Neuronal stem cell (in vitro differentiated cells): ENCODE measurements at regions not wholly inside any gene's neighbourhood (a gene's known extent, or its start where the extent isn't known, plus 50 kb on each side); places are given as distances from the start of the nearest gene placed in this dataset.
A peak's percentile ranks its signal among the peaks of the same experiment; 100 is the strongest.
"Not testable (repeated sequence)": the region's sequence is repeated elsewhere in the genome, so short reads cannot be mapped to it uniquely, and the experiment has no call there.

ENCODE experiments used
- DNase-seq: peaks from one replicate; pipeline ENCODE4 v3.0.0-alpha.2; 2013; ENCODE audit warnings: low spot score
- H2AFZ ChIP-seq: one replicate; pipeline ENCODE4 v1.6.1; 2013; ENCODE audit warnings: mild to moderate bottlenecking, low read length, inconsistent platforms
- H2AK5ac ChIP-seq: 2 replicates; pipeline ENCODE4 v1.6.1; 2013; ENCODE audit warnings: low read depth, mild to moderate bottlenecking, inconsistent platforms, low read length, moderate library complexity, mixed read lengths
- H2BK120ac ChIP-seq: 2 replicates; pipeline ENCODE4 v1.6.1; 2013; ENCODE audit warnings: low read depth, mild to moderate bottlenecking, inconsistent platforms, low read length, moderate library complexity, mixed read lengths
- H2BK12ac ChIP-seq: one replicate; pipeline ENCODE4 v1.6.1; 2013; ENCODE audit warnings: low read length, inconsistent platforms
- H2BK15ac ChIP-seq: 2 replicates; pipeline ENCODE4 v1.6.1; 2013; ENCODE audit warnings: mild to moderate bottlenecking, low read length, inconsistent platforms, mixed read lengths
- H2BK5ac ChIP-seq: one replicate; pipeline ENCODE4 v1.6.1; 2013; ENCODE audit warnings: inconsistent platforms, mild to moderate bottlenecking, low read length, moderate library complexity
- H3K14ac ChIP-seq: one replicate; pipeline ENCODE4 v1.6.1; 2013; ENCODE audit warnings: low read length, inconsistent platforms
- H3K18ac ChIP-seq: 2 replicates; pipeline ENCODE4 v1.6.1; 2013; ENCODE audit warnings: low read length, inconsistent platforms
- H3K23ac ChIP-seq: 2 replicates; pipeline ENCODE4 v1.6.1; 2013; ENCODE audit warnings: low read depth, mild to moderate bottlenecking, mixed read lengths, low read length, inconsistent platforms; ENCODE audit not compliant: poor library complexity
- H3K27ac ChIP-seq: replicated peaks from 3 replicates; pipeline ENCODE4 v1.5.1; 2013; ENCODE audit warnings: low read length, inconsistent platforms
- H3K27me3 ChIP-seq, 3 experiments: 2 replicates each; pipeline ENCODE4 v1.6.1; 2013; ENCODE audit warnings: low read length in 3 of 3, mild to moderate bottlenecking in 2 of 3, inconsistent platforms in 1 of 3, low read depth in 1 of 3, mixed read lengths in 1 of 3, moderate library complexity in 1 of 3; ENCODE audit not compliant: control insufficient read depth in 3 of 3, insufficient read depth in 3 of 3
- H3K36me3 ChIP-seq, 2 donors: replicated peaks in 1 of 2; 2 replicates each; pipeline ENCODE4 v1.6.1; 2013; ENCODE audit warnings: low read length in 2 of 2; ENCODE audit not compliant: control insufficient read depth in 2 of 2, insufficient read depth in 2 of 2
- H3K4ac ChIP-seq: 2 replicates; pipeline ENCODE4 v1.6.1; 2013; ENCODE audit warnings: inconsistent platforms, mild to moderate bottlenecking, low read length, moderate library complexity
- H3K4me1 ChIP-seq, 2 donors: 1 replicate in 1 of 2; 2 replicates in 1 of 2; pipeline ENCODE4 v1.6.1; 2013; ENCODE audit warnings: low read length in 2 of 2, low read depth in 1 of 2; ENCODE audit not compliant: control insufficient read depth in 2 of 2, insufficient read depth in 1 of 2
- H3K4me2 ChIP-seq: one replicate; pipeline ENCODE4 v1.6.1; 2013; ENCODE audit warnings: mild to moderate bottlenecking, low read length, inconsistent platforms; ENCODE audit not compliant: insufficient read depth, poor library complexity, severe bottlenecking
- H3K4me3 ChIP-seq, 2 donors: 2 replicates each; pipeline ENCODE4 v1.5.1; 2013; ENCODE audit warnings: low read length in 2 of 2, mild to moderate bottlenecking in 2 of 2, inconsistent platforms in 1 of 2, moderate library complexity in 1 of 2
- H3K79me1 ChIP-seq: one replicate; pipeline ENCODE4 v1.6.1; 2013; ENCODE audit warnings: low read depth, mild to moderate bottlenecking, inconsistent platforms, low read length, moderate library complexity
- H3K9ac ChIP-seq: one replicate; pipeline ENCODE4 v1.6.1; 2013; ENCODE audit warnings: mild to moderate bottlenecking, low read depth, low read length, inconsistent platforms; ENCODE audit not compliant: poor library complexity
- H3K9me3 ChIP-seq, 2 donors: replicated peaks in 1 of 2; 2 replicates each; pipeline versions ENCODE3 to v1.6.1; 2013; ENCODE audit warnings: low read length in 2 of 2, mild to moderate bottlenecking in 2 of 2, inconsistent platforms in 1 of 2, low read depth in 1 of 2, mixed read lengths in 1 of 2, moderate library complexity in 1 of 2; ENCODE audit not compliant: control insufficient read depth in 2 of 2, insufficient read depth in 1 of 2
- H4K8ac ChIP-seq: one replicate; pipeline ENCODE4 v1.6.1; 2013; ENCODE audit warnings: low read depth, mild to moderate bottlenecking, inconsistent platforms, low read length, moderate library complexity
- H4K91ac ChIP-seq: one replicate; pipeline ENCODE4 v1.6.1; 2013; ENCODE audit warnings: low read length, low read depth, mild to moderate bottlenecking, inconsistent platforms; ENCODE audit not compliant: poor library complexity
- WGBS, 2 donors: extraction: QIAGEN DNeasy Blood & Tissue Kit; methylation state at CpG; one replicate each; pipeline ENCODE4 v1.1.7; 2013; ENCODE audit warnings: missing lambda C conversion rate in 2 of 2, mixed read lengths in 1 of 2; ENCODE audit not compliant: insufficient read length in 2 of 2, insufficient replicate concordance in 1 of 2; ENCODE audit errors: extremely low coverage in 2 of 2; 5-methylcytosine and 5-hydroxymethylcytosine counted together

DNA sequence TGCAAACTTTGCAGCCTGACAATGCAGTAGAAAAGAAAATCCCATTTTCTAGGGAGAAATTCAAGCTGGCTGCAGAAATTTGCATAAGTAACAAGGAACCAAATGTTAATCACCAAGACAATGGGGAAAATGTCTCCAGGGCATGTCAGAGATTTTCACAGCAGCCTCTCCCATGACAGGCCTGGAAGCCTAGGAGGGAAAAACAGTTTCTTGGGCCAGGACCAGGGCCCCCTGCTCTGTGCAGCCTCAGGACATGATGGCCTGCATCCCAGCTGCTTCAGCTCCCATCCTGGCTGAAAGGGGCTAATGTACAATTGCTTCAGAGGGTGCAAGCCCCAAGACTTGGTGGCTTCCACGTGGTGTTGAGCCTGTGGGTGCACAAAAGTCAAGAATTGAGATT, 74.8 kb upstream of the SERPINE2 start:
- H2BK120ac ChIP-seq, H3K27ac ChIP-seq, H2AFZ ChIP-seq, H3K4me1 ChIP-seq, H3K4ac ChIP-seq, H2BK12ac ChIP-seq, H3K14ac ChIP-seq, H3K4me3 ChIP-seq, H3K36me3 ChIP-seq, DNase-seq, H3K4me2 ChIP-seq, H3K18ac ChIP-seq, H4K8ac ChIP-seq, H3K23ac ChIP-seq, H2BK15ac ChIP-seq, H2AK5ac ChIP-seq, H3K9ac ChIP-seq, H4K91ac ChIP-seq, H2BK5ac ChIP-seq, H3K27me3 ChIP-seq, H3K79me1 ChIP-seq, H3K9me3 ChIP-seq: not testable (repeated sequence)
- WGBS, 2 donors, result no CpG with 5 or more reads among the region's 1 CpG

- H3K4ac ChIP-seq, result no peak overlapping the region
- no peak overlapping the region for H3K4me2 ChIP-seq
- H2BK120ac ChIP-seq, result no peak overlapping the region
- H2AK5ac ChIP-seq, result no peak overlapping the region
- WGBS, 2 donors, result no CpG with 5 or more reads among the region's 2 CpGs
- no peak overlapping the region for H2BK15ac ChIP-seq
- H3K9ac ChIP-seq, result no peak overlapping the region
- H2BK12ac ChIP-seq, result no peak overlapping the region
- H3K27me3 ChIP-seq, result no peaks in the 10 kb centered on the region
- H3K9me3 ChIP-seq, result no peaks in the 10 kb centered on the region
- no peak overlapping the region for H3K14ac ChIP-seq
- H2BK5ac ChIP-seq, result no peak overlapping the region
- H2AFZ ChIP-seq, result no peak overlapping the region
- DNase-seq, result no peak
- H3K27ac ChIP-seq, result no peak overlapping the region
- no peak overlapping the region for H3K18ac ChIP-seq
- no peak overlapping the region for H4K91ac ChIP-seq
- no peak overlapping the region for H3K23ac ChIP-seq
- H3K79me1 ChIP-seq, result no peaks in the 10 kb centered on the region
- H3K4me1 ChIP-seq, result no peaks in the 10 kb centered on the region
- H4K8ac ChIP-seq, result no peak overlapping the region
- no peak overlapping the region for H3K4me3 ChIP-seq
- no peaks in the 10 kb centered on the region for H3K36me3 ChIP-seq
Measured at GRCh38 chr2:224111576-224111975, 72.5 kb upstream of the SERPINE2 start.

- Histone ChIP-seq H2BK5ac (no peak overlapping the region), H3K18ac (no peak overlapping the region), H4K8ac (no peak overlapping the region), H2AFZ (no peak overlapping the region), H2BK12ac (no peak overlapping the region), H3K9ac (no peak overlapping the region), H3K23ac (peak overlapping the region; percentile 20), H3K79me1 (no peaks in the 10 kb centered on the region), H3K27me3 (no peaks in the 10 kb centered on the region), H2BK15ac (no peak overlapping the region), H3K9me3 (no peaks in the 10 kb centered on the region), H3K36me3 (no peaks in the 10 kb centered on the region), H2BK120ac (no peak overlapping the region), H3K27ac (no peak overlapping the region), H3K4me2 (no peak overlapping the region), H3K14ac (no peak overlapping the region), H2AK5ac (no peak overlapping the region), H3K4me3 (no peak overlapping the region), H4K91ac (no peak overlapping the region), H3K4me1 (no peaks in the 10 kb centered on the region), H3K4ac (no peak overlapping the region)
- no peak for DNase-seq
- WGBS, 2 donors, result no CpG with 5 or more reads among the region's 6 CpGs
Measured at GRCh38 chr2:224110811-224111210, 71.7 kb upstream of the SERPINE2 start.

DNA sequence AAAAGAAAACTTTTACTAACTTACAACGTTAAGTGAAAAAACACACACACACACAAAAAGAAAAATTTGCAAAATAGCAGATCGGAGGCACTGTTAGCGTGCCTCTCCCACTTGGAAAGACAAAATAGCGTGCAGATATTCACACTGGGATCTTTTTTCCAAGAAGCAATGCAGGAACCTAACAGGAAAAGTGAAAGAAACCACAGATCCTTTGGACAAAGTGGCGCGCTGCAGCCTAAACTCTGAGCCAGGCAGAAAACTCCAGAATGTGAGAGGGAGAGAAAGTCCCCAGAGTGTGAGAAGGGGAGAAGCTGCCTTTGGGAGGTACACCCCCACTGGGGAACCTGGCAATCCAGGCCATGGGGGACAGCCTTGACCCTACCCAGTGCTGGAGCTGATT, 70.7 kb upstream of the SERPINE2 start:
- no peak overlapping the region for H2BK12ac ChIP-seq
- H3K18ac ChIP-seq, result no peak overlapping the region
- WGBS, 2 donors, result no CpG with 5 or more reads among the region's 6 CpGs
- H4K91ac ChIP-seq, result no peak overlapping the region
- H3K4me1 ChIP-seq, result no peaks in the 10 kb centered on the region
- H3K23ac ChIP-seq, result no peak overlapping the region
- H4K8ac ChIP-seq, result no peak overlapping the region
- H2BK5ac ChIP-seq, result no peak overlapping the region
- DNase-seq, result no peak
- no peaks in the 10 kb centered on the region for H3K27me3 ChIP-seq
- no peak overlapping the region for H3K4ac ChIP-seq
- no peak overlapping the region for H3K9ac ChIP-seq
- H3K14ac ChIP-seq, result no peak overlapping the region
- H3K4me2 ChIP-seq, result no peak overlapping the region
- no peak overlapping the region for H2BK15ac ChIP-seq
- H2AK5ac ChIP-seq, result no peak overlapping the region
- H3K79me1 ChIP-seq, result no peaks in the 10 kb centered on the region
- no peak overlapping the region for H3K27ac ChIP-seq
- H2AFZ ChIP-seq, result no peak overlapping the region
- no peaks in the 10 kb centered on the region for H3K9me3 ChIP-seq
- no peaks in the 10 kb centered on the region for H3K36me3 ChIP-seq
- no peak overlapping the region for H2BK120ac ChIP-seq
- H3K4me3 ChIP-seq, result no peak overlapping the region
